ENCODE measurements at regions not wholly inside any gene's neighbourhood (a gene's known extent, or its start where the extent isn't known, plus 50 kb on each side); places are given as distances from the start of the nearest gene placed in this dataset.
"Not testable (repeated sequence)": the region's sequence is repeated elsewhere in the genome, so short reads cannot be mapped to it uniquely, and the experiment has no call there.

GRCh38 chr9:110093871-110094270, 114.1 kb downstream of the C9orf152 start:
- no peak for DNase-seq

GRCh38 chr9:110095161-110095595, 112.8 kb downstream of the C9orf152 start:
- no peak for DNase-seq

GRCh38 chr9:110095776-110096175, 112.2 kb downstream of the C9orf152 start:
- DNase-seq: no peak

- not testable (repeated sequence) for DNase-seq
Measured at GRCh38 chr9:110096674-110097073, 111.3 kb downstream of the C9orf152 start.

GRCh38 chr9:110099236-110100095, 108.5 kb downstream of the C9orf152 start:
- no peak for DNase-seq

- no peak for DNase-seq
Measured at GRCh38 chr9:110101531-110102161, 106.3 kb downstream of the C9orf152 start.

GRCh38 chr9:110103257-110103656, 104.7 kb downstream of the C9orf152 start:
- DNase-seq: no peak

GRCh38 chr9:110104261-110104809, 103.6 kb downstream of the C9orf152 start:
- no peak for DNase-seq

GRCh38 chr9:110105107-110105506, 102.9 kb downstream of the C9orf152 start:
- no peak for DNase-seq

- no peak for DNase-seq
Measured at GRCh38 chr9:110106661-110107060, 101.3 kb downstream of the C9orf152 start.

- DNase-seq: no peak
Measured at GRCh38 chr9:110109333-110110092, 98.4 kb downstream of the C9orf152 start.

GRCh38 chr9:110110154-110110553, 97.8 kb downstream of the C9orf152 start:
- no peak for DNase-seq

- DNase-seq: no peak
Measured at GRCh38 chr9:110111868-110112267, 96.1 kb downstream of the C9orf152 start.

GRCh38 chr9:110112792-110113191, 95.2 kb downstream of the C9orf152 start:
- DNase-seq: no peak

GRCh38 chr9:110114086-110114858, 93.7 kb downstream of the C9orf152 start:
- DNase-seq: no peak

- DNase-seq: no peak
Measured at GRCh38 chr9:110114859-110115201, 93.1 kb downstream of the C9orf152 start.

- no peak for DNase-seq
Measured at GRCh38 chr9:110115341-110115820, 92.6 kb downstream of the C9orf152 start.

GRCh38 chr9:110115826-110116542, 92.0 kb downstream of the C9orf152 start:
- no peak for DNase-seq

- DNase-seq: no peak
Measured at GRCh38 chr9:110116543-110116885, 91.4 kb downstream of the C9orf152 start.

GRCh38 chr9:110121170-110121569, 86.8 kb downstream of the C9orf152 start:
- DNase-seq: no peak
